ENCODE measurements at regions not wholly inside any gene's neighbourhood (a gene's known extent, or its start where the extent isn't known, plus 50 kb on each side); places are given as distances from the start of the nearest gene placed in this dataset.
A peak's percentile ranks its signal among the peaks of the same experiment; 100 is the strongest.
"Not testable (repeated sequence)": the region's sequence is repeated elsewhere in the genome, so short reads cannot be mapped to it uniquely, and the experiment has no call there.

GRCh38 chr7:10471280-10472058, 502.2 kb upstream of the PHF14 start:
- no peak for DNase-seq (ENCODE audit: low spot score)

- no peak for DNase-seq (ENCODE audit: low spot score)
Observed at GRCh38 chr7:10472115-10472514, 501.6 kb upstream of the PHF14 start.

GRCh38 chr7:10473569-10473968, 500.1 kb upstream of the PHF14 start:
- DNase-seq (ENCODE audit: low spot score), result no peak

- peak; percentile 20 for DNase-seq (ENCODE audit: low spot score)
Observed at GRCh38 chr7:10474048-10474447, 499.6 kb upstream of the PHF14 start.

- no peak for DNase-seq (ENCODE audit: low spot score)
Observed at GRCh38 chr7:10475940-10476641, 497.6 kb upstream of the PHF14 start.

GRCh38 chr7:10476642-10477041, 497.0 kb upstream of the PHF14 start:
- DNase-seq (ENCODE audit: low spot score), result no peak

GRCh38 chr7:10483671-10484070, 490.0 kb upstream of the PHF14 start:
- DNase-seq (ENCODE audit: low spot score), result no peak

- no peak for DNase-seq (ENCODE audit: low spot score)
Observed at GRCh38 chr7:10484767-10485166, 488.9 kb upstream of the PHF14 start.

- DNase-seq (ENCODE audit: low spot score), result not testable (repeated sequence)
Observed at GRCh38 chr7:10501206-10501884, 472.3 kb upstream of the PHF14 start.

- DNase-seq (ENCODE audit: low spot score), result no peak
Observed at GRCh38 chr7:10507032-10507431, 466.6 kb upstream of the PHF14 start.

GRCh38 chr7:10521306-10521705, 452.4 kb upstream of the PHF14 start:
- no peak for DNase-seq (ENCODE audit: low spot score)

GRCh38 chr7:10533429-10533828, 440.2 kb upstream of the PHF14 start:
- not testable (repeated sequence) for DNase-seq (ENCODE audit: low spot score)

GRCh38 chr7:10536561-10536960, 437.1 kb upstream of the PHF14 start:
- no peak for DNase-seq (ENCODE audit: low spot score)

- DNase-seq (ENCODE audit: low spot score), result no peak
Observed at GRCh38 chr7:10537764-10538163, 435.9 kb upstream of the PHF14 start.

- no peak for DNase-seq (ENCODE audit: low spot score)
Observed at GRCh38 chr7:10557375-10557774, 416.3 kb upstream of the PHF14 start.

- no peak for DNase-seq (ENCODE audit: low spot score)
Observed at GRCh38 chr7:10560497-10560896, 413.2 kb upstream of the PHF14 start.

GRCh38 chr7:10568891-10569290, 404.8 kb upstream of the PHF14 start:
- DNase-seq (ENCODE audit: low spot score), result no peak

GRCh38 chr7:10571759-10572158, 401.9 kb upstream of the PHF14 start:
- DNase-seq (ENCODE audit: low spot score), result no peak

GRCh38 chr7:10577866-10578374, 395.8 kb upstream of the PHF14 start:
- no peak for DNase-seq (ENCODE audit: low spot score)

GRCh38 chr7:10579561-10579960, 394.1 kb upstream of the PHF14 start:
- DNase-seq (ENCODE audit: low spot score), result no peak

GRCh38 chr7:10584886-10585285, 388.8 kb upstream of the PHF14 start:
- no peak for DNase-seq (ENCODE audit: low spot score)

GRCh38 chr7:10588084-10588483, 385.6 kb upstream of the PHF14 start:
- no peak for DNase-seq (ENCODE audit: low spot score)

GRCh38 chr7:10592604-10593003, 381.1 kb upstream of the PHF14 start:
- no peak for DNase-seq (ENCODE audit: low spot score)

All from RKO (cell line).